Brain microvascular endothelial cell (primary cell): ENCODE measurements at regions not wholly inside any gene's neighbourhood (a gene's known extent, or its start where the extent isn't known, plus 50 kb on each side); places are given as distances from the start of the nearest gene placed in this dataset.

Source experiments
- DNase-seq: peaks from one replicate; pipeline ENCODE4 v3.0.0-alpha.2; 2020
- H3K27ac ChIP-seq: fragments of 250-450 bp; sonication (Bioruptor Pico); 2 replicates; pipeline ENCODE4 v1.5.1; 2020; ENCODE audit warnings: mild to moderate bottlenecking, moderate library complexity
- H3K27me3 ChIP-seq: fragments of 250-450 bp; sonication (Bioruptor Pico); replicated peaks from 2 replicates; pipeline ENCODE4 v1.5.1; 2020; ENCODE audit warnings: mild to moderate bottlenecking
- H3K36me3 ChIP-seq: fragments of 250-450 bp; sonication (Bioruptor Pico); replicated peaks from 2 replicates; pipeline ENCODE4 v1.5.1; 2020; ENCODE audit warnings: mild to moderate bottlenecking
- H3K4me3 ChIP-seq: 2 replicates; pipeline ENCODE4 v1.5.1; 2011; ENCODE audit warnings: low read depth, mild to moderate bottlenecking, control low read depth, low read length, moderate library complexity
- in situ Hi-C: cut with HindIII; loops from 2 replicates; pipeline ENCODE4 v1.10.0; 2017; ENCODE audit warnings: low sequenced_read_pairs, low pct_ligation_motif_present
- TF ChIP-seq, protein P1 (sequence below): IDR thresholded peaks from 2 replicates; pipeline ENCODE4 v1.5.1; 2011; ENCODE audit warnings: low read depth, mild to moderate bottlenecking, moderate library complexity, low read length, control low read depth, inconsistent platforms; ENCODE audit errors: missing control alignments

DNA sequence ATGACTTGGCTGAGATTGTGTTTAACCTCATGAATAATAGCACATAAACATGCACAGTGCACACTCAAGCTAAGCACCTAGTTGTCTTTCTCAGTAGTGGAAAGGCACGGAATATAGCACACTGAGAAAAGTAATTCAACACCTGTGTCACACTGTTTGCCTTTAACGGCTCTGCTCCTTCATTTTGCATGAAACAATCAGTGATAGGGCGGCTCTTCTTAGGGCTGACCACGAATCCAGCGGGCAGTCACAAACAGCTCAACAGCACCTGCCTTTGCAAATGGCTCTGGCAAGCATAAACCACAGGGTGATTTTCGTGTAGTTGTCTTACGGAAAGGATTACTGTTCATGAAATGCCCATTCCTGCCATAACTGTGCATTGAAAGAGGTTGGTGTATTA, 954.0 kb upstream of the TENM3 start:
- in situ Hi-C loops, result no loop called here
- TF ChIP-seq, protein P1, sequence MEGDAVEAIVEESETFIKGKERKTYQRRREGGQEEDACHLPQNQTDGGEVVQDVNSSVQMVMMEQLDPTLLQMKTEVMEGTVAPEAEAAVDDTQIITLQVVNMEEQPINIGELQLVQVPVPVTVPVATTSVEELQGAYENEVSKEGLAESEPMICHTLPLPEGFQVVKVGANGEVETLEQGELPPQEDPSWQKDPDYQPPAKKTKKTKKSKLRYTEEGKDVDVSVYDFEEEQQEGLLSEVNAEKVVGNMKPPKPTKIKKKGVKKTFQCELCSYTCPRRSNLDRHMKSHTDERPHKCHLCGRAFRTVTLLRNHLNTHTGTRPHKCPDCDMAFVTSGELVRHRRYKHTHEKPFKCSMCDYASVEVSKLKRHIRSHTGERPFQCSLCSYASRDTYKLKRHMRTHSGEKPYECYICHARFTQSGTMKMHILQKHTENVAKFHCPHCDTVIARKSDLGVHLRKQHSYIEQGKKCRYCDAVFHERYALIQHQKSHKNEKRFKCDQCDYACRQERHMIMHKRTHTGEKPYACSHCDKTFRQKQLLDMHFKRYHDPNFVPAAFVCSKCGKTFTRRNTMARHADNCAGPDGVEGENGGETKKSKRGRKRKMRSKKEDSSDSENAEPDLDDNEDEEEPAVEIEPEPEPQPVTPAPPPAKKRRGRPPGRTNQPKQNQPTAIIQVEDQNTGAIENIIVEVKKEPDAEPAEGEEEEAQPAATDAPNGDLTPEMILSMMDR, result no peak
- H3K27me3 ChIP-seq, result no peaks in the 10 kb centered on the region
- no peak for DNase-seq
- H3K36me3 ChIP-seq, result no peaks in the 10 kb centered on the region
- H3K27ac ChIP-seq, result no peak overlapping the region
- no peak overlapping the region for H3K4me3 ChIP-seq

DNA sequence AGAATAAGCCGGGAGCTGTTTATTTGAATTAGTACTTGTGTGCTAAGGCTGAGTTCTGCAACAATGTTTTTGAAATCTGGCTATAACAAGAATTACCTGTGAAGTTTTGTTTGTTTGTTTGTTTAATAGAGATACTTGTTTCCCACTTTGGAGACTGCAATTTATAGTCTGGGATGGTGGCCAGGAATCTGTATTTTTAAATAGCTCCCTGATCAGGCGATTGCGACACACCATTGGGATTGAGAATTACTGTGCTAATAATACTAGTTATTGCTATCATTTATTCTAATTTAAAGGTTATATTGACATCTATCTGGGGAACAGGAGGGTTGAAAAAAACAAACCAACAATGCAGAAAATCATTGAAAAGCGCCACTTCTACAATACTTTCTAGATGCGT, 951.6 kb upstream of the TENM3 start:
- TF ChIP-seq, protein P1, result no peak
- Histone ChIP-seq H3K36me3 (no peaks in the 10 kb centered on the region), H3K4me3 (no peak overlapping the region), H3K27ac (no peak overlapping the region), H3K27me3 (no peaks in the 10 kb centered on the region)
- in situ Hi-C loops, result no loop called here
- DNase-seq, result no peak

DNA sequence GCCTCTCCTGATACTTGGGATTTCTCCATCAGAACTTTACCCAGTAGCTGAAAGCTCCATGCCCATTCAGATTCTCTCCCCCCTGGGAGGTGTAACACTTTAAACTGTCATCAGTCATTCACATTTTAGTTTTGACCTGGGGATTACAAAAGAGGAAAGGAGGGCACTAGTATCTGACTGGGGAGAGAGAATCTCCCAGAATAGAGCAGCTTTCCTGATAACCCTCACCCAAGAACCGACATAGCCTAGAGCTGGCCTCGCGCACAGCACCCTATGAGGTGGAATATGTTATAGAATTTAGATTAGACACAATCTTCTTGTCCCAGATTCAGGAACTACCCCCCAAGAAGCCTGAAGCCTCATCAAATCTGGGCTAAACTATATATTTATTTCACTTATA, 950.2 kb upstream of the TENM3 start:
- Histone ChIP-seq H3K27me3 (no peaks in the 10 kb centered on the region), H3K4me3 (no peak overlapping the region), H3K36me3 (no peaks in the 10 kb centered on the region), H3K27ac (no peak overlapping the region)
- TF ChIP-seq, protein P1, result no peak
- no peak for DNase-seq
- in situ Hi-C loops, result no loop called here

DNA sequence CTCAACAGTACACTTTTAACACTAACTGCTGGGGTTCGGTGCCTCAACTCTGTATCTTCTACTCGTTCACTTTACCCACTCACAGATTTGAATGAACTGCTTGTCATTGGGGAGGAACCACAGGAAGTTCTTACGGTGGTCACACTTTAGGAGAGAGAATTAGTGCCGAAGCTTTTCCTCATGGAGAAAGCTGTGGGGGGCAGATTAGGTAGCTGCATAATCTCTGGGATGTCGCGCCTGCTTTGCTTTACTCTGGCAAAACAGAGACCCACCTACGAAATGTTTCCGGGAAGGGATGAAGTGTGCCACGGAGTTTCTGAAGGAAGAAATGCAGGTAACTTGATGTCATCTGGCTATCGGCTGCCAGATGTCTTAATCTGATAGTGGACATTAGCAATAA, 949.7 kb upstream of the TENM3 start:
- in situ Hi-C loops, result no loop called here
- DNase-seq, result no peak
- H3K27ac ChIP-seq, result no peak overlapping the region
- no peaks in the 10 kb centered on the region for H3K27me3 ChIP-seq
- TF ChIP-seq, protein P1, result no peak
- H3K4me3 ChIP-seq, result no peak overlapping the region
- no peaks in the 10 kb centered on the region for H3K36me3 ChIP-seq

DNA sequence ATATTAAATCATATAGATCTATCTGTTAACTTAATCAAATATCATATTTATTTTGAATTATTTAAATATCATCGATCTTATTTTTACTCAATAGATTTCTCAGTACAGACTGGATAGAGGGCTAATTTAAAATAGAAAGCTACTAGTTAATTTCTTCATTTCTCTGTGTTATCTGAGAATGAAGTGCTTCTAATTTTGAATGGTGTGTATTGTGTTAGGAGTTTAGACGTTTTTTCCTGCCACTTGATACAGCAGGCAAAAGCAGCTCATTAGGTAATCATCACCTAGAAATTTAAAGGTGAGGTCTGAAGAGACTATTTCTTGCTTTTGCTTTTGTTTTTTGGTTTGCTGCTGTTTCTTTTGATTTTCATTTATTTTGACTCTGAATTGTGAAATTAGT, 948.8 kb upstream of the TENM3 start:
- Histone ChIP-seq H3K27me3 (no peaks in the 10 kb centered on the region), H3K36me3 (no peaks in the 10 kb centered on the region), H3K27ac (no peak overlapping the region), H3K4me3 (no peak overlapping the region)
- DNase-seq, result no peak
- in situ Hi-C loops, result no loop called here
- TF ChIP-seq, protein P1, result no peak
